OCI-LY1 (cell line): ENCODE measurements at regions not wholly inside any gene's neighbourhood (a gene's known extent, or its start where the extent isn't known, plus 50 kb on each side); places are given as distances from the start of the nearest gene placed in this dataset.

ENCODE experiments used
- H2AFZ ChIP-seq: fragments of 200-600 bp; sonication (generic), shearing (Covaris generic); 2 replicates; pipeline ENCODE4 v1.6.0; 2014; ENCODE audit warnings: antibody characterized with exemption, mild to moderate bottlenecking, low read length
- H3F3A ChIP-seq: fragments of 200-600 bp; sonication (generic), shearing (Covaris generic); 2 replicates; pipeline ENCODE4 v1.6.0; 2014; ENCODE audit warnings: mild to moderate bottlenecking, antibody characterized with exemption, low read length, moderate library complexity; ENCODE audit not compliant: insufficient read depth
- H3K27ac ChIP-seq: fragments of 200-600 bp; sonication (generic); 2 replicates; pipeline ENCODE4 v1.5.1; 2014; ENCODE audit warnings: low read length, mixed run types, mild to moderate bottlenecking, low read depth; ENCODE audit not compliant: poor library complexity, severe bottlenecking
- H3K27me3 ChIP-seq: fragments of 200-600 bp; sonication (generic); 2 replicates; pipeline ENCODE4 v1.6.0; 2014; ENCODE audit warnings: antibody characterized with exemption, mild to moderate bottlenecking, low read length, moderate library complexity; ENCODE audit not compliant: insufficient read depth
- H3K36me3 ChIP-seq: fragments of 200-600 bp; sonication (generic); 2 replicates; pipeline ENCODE4 v1.6.1; 2014; ENCODE audit warnings: mild to moderate bottlenecking, antibody characterized with exemption, low read length, moderate library complexity, mixed read lengths; ENCODE audit not compliant: insufficient read depth
- H3K4me1 ChIP-seq: fragments of 200-600 bp; sonication (generic); 2 replicates; pipeline ENCODE4 v1.5.1; 2014; ENCODE audit warnings: mild to moderate bottlenecking, low read length, moderate library complexity; ENCODE audit not compliant: insufficient read depth, severe bottlenecking
- H3K4me2 ChIP-seq: fragments of 200-600 bp; sonication (generic), shearing (Covaris generic); 2 replicates; pipeline ENCODE4 v1.6.1; 2014; ENCODE audit warnings: low read length
- H3K4me3 ChIP-seq: fragments of 200-600 bp; sonication (generic); 2 replicates; pipeline ENCODE4 v1.5.1; 2014; ENCODE audit warnings: low read length, low read depth, mild to moderate bottlenecking, mixed read lengths; ENCODE audit not compliant: poor library complexity, severe bottlenecking
- H3K79me2 ChIP-seq: fragments of 200-600 bp; shearing (Covaris generic); 2 replicates; pipeline ENCODE4 v1.6.1; 2016; ENCODE audit warnings: mixed run types, low read length, mixed read lengths; ENCODE audit not compliant: insufficient read depth
- H3K9ac ChIP-seq: fragments of 200-600 bp; sonication (generic), shearing (Covaris generic); 2 replicates; pipeline ENCODE4 v1.6.1; 2014; ENCODE audit warnings: mild to moderate bottlenecking, low read length, mixed read lengths
- H3K9me2 ChIP-seq: fragments of 200-600 bp; sonication (generic), shearing (Covaris generic); 2 replicates; pipeline ENCODE4 v1.6.1; 2014; ENCODE audit warnings: low read depth, mild to moderate bottlenecking, low read length, mixed read lengths
- H3K9me3 ChIP-seq: fragments of 200-600 bp; shearing (Covaris generic); 2 replicates; pipeline ENCODE4 v1.6.1; 2014; ENCODE audit warnings: low read length, mixed read lengths
- H4K20me1 ChIP-seq: fragments of 200-600 bp; sonication (generic), shearing (Covaris generic); 2 replicates; pipeline ENCODE4 v1.6.0; 2016; ENCODE audit warnings: mild to moderate bottlenecking, low read length; ENCODE audit not compliant: insufficient read depth
- CTCF ChIP-seq: fragments of 200-600 bp; sonication (generic), shearing (Covaris generic); IDR thresholded peaks from 2 replicates; pipeline ENCODE4 v1.5.1; 2017; ENCODE audit warnings: mild to moderate bottlenecking, antibody characterized with exemption, low read length, moderate library complexity, mixed read lengths
- EZH2 ChIP-seq: fragments of 200-600 bp; sonication (generic), shearing (Covaris generic); IDR thresholded peaks from 2 replicates; pipeline ENCODE4 v1.8.0; 2017; ENCODE audit warnings: borderline replicate concordance, mixed run types, mild to moderate bottlenecking, antibody characterized with exemption, low read length, moderate library complexity, mixed read lengths

- no peaks in the 10 kb centered on the region for H3K79me2 ChIP-seq
- no peaks in the 10 kb centered on the region for H3F3A ChIP-seq
- H2AFZ ChIP-seq, result no peak overlapping the region
- no peaks in the 10 kb centered on the region for H3K27me3 ChIP-seq
- H3K4me3 ChIP-seq, result no peak overlapping the region
- H3K9ac ChIP-seq, result no peak overlapping the region
- H3K9me3 ChIP-seq, result no peaks in the 10 kb centered on the region
- H3K36me3 ChIP-seq, result no peaks in the 10 kb centered on the region
- H3K4me1 ChIP-seq, result no peaks in the 10 kb centered on the region
- no peak overlapping the region for H3K4me2 ChIP-seq
- H3K9me2 ChIP-seq, result no peaks in the 10 kb centered on the region
- no peaks in the 10 kb centered on the region for H4K20me1 ChIP-seq
- TF ChIP-seq CTCF (no peak), EZH2 (no peak)
- no peak overlapping the region for H3K27ac ChIP-seq
Observed at GRCh38 chr13:76646946-76647345, 239.3 kb downstream of the KCTD12 start.

- H3K36me3 ChIP-seq, result no peaks in the 10 kb centered on the region
- no peak for TF ChIP-seq EZH2
- TF ChIP-seq CTCF, result no peak
Observed at GRCh38 chr13:76645632-76646031, 240.6 kb downstream of the KCTD12 start.

GRCh38 chr13:76644906-76645305 lies 241.3 kb downstream of the KCTD12 start:
- Histone ChIP-seq H3K9me3 (no peaks in the 10 kb centered on the region), H3K9me2 (no peaks in the 10 kb centered on the region), H3K79me2 (no peaks in the 10 kb centered on the region), H2AFZ (no peak overlapping the region), H3K4me1 (no peaks in the 10 kb centered on the region), H3F3A (no peaks in the 10 kb centered on the region), H3K36me3 (no peaks in the 10 kb centered on the region), H3K4me2 (no peak overlapping the region), H3K27me3 (no peaks in the 10 kb centered on the region), H3K27ac (no peak overlapping the region), H4K20me1 (no peaks in the 10 kb centered on the region), H3K4me3 (no peak overlapping the region), H3K9ac (no peak overlapping the region)
- TF ChIP-seq CTCF (no peak), EZH2 (no peak)

More at GRCh38 chr13:76645632-76646031, 240.6 kb downstream of the KCTD12 start:
- Histone ChIP-seq H3K4me2 (no peak overlapping the region), H2AFZ (no peak overlapping the region), H3K4me3 (no peak overlapping the region), H4K20me1 (no peaks in the 10 kb centered on the region), H3K4me1 (no peaks in the 10 kb centered on the region), H3K27me3 (no peaks in the 10 kb centered on the region), H3K9me2 (no peaks in the 10 kb centered on the region), H3F3A (no peaks in the 10 kb centered on the region), H3K9ac (no peak overlapping the region), H3K9me3 (no peaks in the 10 kb centered on the region), H3K79me2 (no peaks in the 10 kb centered on the region), H3K27ac (no peak overlapping the region)
